Activated CD8-positive, alpha-beta memory T cell treated with anti-CD3 and anti-CD28 coated beads, Interleukin-2, amount 50 U/mL, for 24 hours (primary cell): ENCODE measurements at regions not wholly inside any gene's neighbourhood (a gene's known extent, or its start where the extent isn't known, plus 50 kb on each side); places are given as distances from the start of the nearest gene placed in this dataset.

Source experiments
- DNase-seq: peaks from one replicate; pipeline ENCODE4 v3.0.0-alpha.2; 2020; ENCODE audit errors: extremely low read depth

DNA sequence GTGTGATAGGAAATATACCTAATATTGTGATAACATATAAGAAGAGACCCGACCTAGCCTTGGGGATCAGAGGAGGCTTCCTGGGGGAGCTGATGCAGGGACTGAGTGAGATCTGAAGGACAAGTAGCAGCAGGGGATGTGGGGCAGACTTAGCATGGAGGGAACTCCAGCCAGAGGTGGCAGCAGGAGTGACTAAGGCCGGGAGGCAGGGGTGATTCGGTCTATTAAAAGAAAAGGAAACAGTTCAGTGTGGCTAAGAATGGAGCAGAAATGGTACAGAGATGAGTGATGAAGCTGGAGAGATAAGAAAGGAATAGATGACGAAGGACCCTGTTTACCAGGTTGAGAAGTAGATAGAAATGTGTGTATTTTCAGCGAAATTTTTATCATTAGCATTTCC lies 408.8 kb downstream of the ENC1 start:
- no peak for DNase-seq

DNA sequence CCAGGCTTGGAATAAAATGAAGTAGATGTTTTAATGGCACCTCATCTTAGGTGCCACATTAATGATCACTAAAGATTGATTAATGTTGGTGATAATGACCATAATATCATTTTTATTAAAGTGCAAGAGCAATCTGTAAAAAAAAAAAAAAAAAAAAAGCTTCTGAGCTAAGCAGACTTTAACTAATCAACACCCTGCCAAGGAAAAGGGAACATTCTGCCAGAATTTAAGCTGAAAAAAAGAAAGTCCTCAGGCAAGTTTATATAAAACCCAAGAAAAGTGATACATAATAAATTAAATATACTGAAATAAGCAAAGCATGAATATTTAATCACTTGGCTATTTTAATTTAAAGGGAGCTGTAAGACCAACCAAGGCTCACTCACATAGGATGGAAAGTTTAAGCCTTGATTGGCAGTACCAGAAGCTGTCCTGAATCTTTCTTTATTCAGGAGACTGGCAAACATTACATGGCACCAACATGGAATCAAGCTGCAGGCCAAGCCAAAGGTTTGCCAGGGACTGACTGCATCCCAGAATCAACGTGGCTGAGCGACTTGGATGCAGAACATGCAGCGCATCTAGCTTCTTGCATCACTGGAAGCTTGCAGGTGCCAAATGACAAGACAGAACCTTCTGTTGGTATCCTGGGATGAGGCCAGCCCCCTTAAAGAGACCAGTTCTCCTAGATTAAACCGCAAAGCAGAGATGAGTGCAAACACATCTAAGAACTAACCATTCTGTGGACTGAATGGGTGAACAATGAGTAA lies 413.6 kb downstream of the ENC1 start:
- DNase-seq, result no peak

DNA sequence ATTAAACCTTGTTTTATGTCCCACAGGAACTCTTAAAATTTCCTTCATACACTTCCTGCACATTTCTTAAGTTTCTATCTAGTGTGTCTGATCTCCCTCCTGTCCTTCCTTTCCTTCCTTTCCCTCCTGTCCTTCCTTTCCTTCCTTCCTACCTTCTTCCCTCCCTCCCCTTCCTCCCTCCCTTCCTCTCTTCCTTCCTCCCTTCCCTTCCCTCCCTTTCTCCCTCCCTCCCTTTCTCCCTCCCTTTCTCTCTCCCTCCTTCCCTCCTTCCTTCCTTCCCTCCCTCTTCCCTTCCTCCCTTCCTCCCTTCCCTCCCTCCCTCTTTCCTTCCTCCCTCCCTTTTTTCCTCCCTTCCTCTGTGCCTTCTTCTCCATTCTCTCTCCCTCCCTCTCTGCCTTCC lies 414.9 kb downstream of the ENC1 start:
- DNase-seq, result no peak

DNA sequence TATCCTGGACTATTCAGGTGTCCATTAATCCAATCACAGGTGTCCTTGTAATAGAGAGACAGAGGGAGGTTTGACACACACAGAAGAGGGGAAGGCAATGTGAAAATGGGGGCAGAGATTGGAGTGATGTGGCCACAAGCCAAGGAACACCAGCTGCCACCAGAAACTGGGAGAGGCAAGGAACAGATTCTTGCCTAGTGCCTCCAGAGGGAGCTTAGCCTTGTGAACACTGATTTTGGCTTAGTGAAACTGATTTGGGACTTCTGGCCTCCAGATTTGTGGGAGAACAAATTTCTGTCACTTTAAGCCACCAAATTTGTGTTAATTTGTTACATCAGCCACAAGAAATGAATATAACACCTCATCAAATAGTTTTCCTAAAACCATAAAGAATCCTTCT lies 416.2 kb downstream of the ENC1 start:
- DNase-seq, result no peak

DNA sequence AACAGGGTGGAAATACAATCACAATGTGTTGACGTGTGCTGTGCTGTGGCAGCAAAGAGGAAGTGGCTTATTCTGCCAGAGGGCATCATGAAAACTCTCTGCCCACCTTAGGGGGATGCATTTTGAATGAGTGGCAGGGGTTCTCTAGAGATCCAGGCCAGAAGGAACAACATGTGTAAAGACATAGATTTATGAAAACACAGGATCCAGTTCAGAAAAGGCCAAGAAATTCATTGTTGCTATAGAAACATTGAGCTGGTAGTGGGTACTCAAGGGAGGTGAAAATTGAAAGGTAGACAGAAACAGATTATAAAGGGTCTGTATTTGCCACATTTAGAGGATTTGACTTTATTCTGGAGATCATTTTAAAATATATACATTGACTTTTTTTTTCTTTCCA lies 417.7 kb downstream of the ENC1 start:
- no peak for DNase-seq

DNA sequence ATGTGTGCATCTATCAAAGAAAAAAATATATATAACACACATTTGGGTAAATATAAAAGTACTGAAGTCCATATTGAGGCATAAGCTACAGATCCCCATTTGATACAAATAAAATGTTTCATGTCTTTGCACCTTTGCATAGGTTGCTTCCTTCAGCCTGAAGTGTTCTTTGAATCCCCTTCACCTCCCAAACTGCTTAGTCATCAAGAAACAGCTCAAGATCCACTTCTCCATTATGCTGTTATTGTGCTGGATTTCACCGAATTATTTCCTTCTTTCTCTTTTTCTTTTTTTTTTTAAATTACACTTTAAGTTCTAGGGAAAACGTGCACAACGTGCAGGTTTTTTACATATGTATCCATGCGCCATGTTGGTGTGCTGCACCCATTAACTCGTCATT lies 419.1 kb downstream of the ENC1 start:
- no peak for DNase-seq

DNA sequence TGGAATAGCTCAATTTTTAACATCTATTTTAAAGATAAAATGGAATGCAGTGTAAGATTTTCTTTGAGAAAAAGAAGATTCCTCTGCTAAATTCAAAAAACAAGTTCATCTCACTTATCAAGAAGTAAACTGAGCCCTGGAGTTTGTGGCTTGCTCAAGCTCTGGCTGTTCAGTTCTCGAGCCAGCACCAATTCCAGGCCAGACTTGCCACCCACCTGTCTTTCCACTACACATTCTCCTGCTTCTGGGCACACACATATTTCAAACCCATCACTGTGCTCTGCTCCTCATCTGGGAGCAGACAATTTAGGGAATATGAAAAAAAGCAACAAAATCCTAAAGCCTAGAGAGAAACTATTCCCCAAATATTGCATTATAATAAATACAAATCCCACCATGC lies 424.5 kb downstream of the ENC1 start:
- no peak for DNase-seq

DNA sequence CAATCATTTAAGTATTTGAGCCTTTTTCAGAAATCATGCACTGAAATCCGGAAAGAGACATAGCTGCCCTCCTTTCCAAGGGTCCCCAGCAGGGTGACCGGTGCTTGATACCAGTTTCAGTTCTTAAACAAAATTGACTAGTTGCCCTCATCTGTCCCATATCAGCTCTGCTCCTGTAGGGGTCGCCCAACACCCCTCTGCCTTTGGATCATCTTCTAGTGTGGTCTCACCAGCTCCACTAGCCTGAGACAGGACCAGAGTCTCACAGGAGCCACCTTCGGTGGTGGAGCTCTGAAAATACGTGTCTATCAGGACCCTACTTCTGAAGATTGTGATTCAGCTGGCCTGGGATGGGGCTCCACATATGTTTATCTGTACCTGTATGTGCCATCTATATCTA lies 428.2 kb downstream of the ENC1 start:
- no peak for DNase-seq

DNA sequence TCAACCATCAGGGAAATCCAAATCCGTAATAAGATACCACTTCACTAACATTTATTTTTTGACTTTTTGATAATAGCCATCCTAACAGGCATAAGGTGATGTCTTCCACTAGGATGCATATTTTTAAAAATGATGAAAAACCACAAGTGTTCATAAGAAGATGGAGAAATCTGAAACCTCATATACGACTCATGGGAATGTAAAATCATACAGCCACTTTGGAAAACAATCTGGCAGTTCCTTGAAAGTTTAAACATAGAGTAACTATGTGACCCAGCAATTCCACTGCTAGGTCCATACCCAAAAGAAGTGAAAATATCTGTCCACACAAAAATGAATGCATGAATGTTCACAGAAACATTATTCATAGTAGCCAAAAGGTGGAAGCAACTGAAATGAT lies 431.0 kb downstream of the ENC1 start:
- DNase-seq, result no peak

DNA sequence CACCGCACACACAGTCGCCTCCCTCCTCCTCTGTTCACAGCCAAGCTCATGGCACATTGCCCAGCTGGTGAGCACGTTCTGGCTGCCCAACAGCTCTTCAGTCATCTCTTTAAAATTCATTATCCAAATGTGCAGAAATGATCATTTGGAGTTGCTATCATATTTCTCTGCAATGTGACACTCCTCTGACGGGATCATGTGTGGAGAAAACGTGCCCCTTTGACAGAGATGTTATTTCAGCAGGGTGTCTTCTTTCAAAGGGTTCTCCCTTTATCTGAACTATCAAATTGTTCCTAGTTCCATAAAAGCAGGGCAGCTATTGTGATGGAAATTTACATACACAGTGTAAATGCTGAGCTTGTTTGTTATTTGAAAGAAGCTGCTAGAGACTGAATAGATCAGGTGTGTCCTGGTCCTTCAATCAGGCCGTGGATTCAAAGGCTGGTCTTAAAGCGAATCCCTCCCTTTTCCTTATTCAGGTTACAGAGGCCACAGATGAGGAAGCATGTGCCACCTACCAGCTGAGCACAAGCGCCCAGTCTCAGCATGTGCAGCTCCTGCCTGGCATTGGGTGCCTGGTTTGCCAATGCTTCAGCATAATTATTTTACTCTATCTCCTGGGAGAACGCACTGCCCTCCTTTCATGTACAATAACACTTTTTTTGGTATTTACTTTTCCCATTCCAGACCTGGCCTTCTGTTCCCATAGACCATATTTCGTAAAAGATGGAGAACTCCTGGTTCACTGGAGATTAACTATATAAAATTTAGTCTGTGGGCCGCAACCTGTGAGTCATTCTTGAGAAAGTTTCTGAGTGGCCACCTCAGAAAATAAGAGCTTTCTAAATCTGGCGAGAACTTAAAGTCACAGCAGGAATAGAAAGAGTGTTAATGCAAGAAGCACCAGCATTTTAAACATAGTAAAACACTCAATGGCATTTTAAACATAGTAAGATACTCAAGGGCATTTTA lies 433.7 kb downstream of the ENC1 start:
- DNase-seq, result no peak

DNA sequence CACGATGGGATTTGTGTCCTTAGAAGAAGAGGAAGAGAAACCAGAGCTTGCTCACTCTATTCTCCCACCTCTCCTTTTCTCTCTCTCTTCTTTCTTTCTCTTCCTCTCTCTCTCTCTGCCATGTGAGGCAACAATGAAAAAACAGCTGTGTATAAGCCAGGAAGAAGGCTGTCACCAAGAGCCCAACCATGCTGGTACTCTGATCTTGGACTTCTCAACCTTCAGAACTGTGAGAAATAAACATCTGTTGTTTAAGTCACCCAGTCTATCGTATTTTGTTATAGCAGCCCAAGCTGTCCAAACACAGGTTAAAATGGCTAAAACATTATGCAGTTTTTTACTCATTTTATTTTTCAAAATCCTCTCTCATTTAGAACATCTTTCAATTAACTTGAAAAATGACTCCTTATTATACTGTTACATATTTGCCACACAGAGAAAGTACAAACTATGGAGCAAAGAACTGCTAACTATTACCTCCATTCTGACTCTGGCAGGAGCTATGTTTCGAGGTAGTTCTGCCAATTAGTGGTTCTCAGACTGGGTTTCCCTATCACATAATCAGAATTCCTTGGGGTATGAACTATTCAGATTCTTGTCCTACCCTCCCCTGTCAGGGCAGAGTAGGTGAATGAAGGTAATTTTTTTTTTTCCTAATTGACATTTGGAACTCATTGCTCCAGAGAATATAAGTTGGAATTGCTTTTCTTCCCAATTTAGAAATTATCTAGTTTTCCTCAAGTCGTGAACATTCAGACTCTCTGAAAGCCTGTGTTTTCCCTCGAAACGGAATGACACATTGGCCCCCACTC lies 434.6 kb downstream of the ENC1 start:
- no peak for DNase-seq

DNA sequence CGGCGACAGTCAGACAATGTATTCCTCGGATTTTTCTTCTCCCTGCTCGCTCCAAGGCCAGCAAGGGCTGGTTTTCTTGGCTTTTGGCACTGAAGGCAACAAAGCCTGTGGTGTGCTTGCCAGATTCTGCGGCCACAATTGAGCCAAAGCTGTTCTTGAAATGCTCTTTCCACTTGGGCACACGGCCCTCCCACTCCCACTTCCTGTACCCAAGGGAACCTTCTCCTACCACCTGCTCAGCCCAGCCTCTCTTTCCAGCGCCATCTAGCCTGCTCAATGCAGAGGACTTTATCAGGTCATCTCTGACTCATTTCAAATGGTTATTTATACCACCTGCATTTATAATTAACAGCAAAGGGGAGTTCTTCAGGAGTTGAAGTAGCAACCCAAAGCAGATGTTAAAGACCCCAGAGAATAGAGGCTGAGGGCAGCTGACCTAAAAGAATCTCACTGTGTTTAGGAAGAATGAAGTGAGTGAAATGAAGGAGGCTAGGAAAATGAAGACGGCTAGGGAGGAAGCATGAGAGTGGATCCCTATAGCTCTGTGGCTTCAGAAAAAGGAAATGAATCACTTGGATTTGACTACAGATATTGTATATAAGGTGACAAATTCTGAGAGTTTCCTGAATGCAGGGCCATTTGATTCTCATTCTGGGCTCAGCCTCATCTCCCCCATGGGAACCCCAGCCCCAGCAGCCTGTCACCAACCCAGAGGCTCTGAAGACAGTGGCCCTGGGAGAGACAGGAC lies 439.0 kb downstream of the ENC1 start:
- DNase-seq, result no peak

DNA sequence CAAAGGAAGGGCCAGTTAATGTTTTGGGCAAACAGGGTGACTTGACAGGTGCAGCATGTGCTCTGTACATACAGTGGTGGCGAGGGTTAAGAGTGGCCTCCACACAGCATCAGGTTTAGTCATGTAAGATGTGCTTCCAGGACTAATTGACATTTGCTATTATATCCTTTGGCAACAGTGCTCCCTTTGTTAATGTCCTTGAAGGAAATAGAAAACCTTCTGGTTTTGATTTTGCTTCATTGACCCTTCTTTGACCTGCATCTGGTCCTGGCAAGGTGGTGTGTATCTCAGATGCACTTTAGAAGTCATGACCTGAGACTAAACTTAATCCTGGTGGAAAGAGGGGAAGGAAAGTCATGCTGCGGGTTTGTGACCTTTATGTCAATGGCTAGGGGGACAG lies 440.0 kb downstream of the ENC1 start:
- DNase-seq, result no peak

DNA sequence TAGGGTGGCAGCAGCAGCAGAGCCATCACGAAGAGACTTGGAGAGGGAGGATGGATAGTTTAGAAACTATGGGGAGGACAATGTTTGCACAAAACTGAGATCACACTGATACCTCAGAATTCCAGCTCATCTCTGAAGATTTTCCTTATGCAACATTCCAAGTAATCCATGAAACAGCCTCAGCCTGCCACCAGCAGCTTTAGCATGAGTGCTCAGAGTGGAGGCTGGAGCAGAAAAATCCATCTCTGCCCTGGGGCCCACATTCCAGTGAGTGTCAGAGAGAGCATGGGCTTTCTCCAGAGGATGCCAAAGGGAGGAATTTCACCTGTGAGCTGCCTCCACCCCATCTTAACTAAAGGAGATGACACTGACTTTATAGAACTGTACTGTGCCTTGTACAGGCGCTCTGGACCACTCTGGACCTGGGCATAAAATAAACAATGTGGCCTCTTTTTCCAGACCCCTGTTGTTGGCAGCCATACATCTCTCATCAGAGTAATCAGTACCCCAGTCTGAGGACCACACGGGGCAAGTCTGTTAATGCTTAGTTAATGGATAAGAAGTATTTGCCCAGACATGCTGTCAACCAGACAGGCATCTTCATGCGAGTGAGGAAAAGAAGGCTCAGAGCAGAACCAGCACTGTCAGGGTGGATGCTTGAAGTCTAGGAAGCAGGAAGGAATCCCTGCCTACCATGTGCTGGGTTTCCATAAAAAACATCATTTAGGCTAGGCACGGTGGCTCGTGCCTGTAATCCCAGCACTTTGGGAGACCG lies 440.9 kb downstream of the ENC1 start:
- DNase-seq, result no peak

DNA sequence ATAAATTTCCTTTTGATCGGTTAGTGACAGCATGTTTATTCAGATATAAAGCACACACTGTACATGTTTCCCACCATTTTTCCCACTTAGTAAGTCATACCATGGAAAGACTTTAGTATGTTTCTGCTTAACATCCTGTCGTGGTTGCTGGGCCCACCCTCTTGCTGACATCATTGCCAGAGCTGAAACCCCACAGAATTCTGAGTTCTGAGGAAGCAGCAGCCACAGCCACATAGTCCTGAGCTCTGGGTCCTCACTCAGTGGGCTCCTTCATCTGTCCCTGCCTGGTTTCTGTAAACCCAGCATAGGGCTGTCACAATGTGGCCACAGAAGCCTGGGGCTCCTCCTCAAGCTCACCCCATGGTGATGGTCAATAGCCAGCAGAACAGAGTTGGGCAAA lies 441.5 kb downstream of the ENC1 start:
- no peak for DNase-seq

DNA sequence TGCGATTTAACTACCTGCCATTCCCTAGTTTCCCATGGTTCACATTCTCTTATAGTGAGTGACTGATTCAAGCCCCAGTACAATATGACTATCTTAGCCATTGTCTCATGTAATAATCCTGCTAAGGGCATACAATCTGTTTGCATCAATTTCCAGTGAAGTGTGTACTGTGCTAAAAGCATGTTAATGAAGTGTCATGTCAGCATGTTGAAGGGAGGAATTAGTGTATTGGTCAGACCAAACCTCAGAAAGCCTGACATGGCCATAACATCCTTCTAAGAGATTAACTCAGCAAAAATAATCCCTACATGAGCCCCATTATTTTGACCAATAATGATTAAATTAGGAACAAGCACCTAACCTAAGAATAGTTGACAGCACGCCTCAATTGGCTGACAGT lies 442.4 kb downstream of the ENC1 start:
- no peak for DNase-seq

DNA sequence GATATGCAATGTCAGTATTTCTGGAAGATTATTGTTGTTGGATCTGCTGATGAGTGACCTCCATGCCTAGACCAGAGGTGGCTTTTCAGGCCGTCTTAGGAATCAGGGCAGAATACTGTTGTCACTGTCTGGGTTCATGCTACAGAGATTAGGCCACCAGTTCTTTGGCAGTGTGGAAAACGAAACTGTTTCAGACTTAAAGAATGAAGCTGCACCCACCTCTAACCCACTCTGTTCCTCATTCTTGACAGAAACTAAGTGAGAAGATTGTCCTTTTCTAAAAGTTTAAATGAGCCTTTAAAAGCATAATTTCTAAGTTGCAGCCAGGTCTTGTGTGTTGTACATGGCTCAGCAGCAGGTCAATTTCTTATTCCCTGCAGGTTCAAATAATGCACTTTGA lies 444.3 kb downstream of the ENC1 start:
- DNase-seq, result no peak

DNA sequence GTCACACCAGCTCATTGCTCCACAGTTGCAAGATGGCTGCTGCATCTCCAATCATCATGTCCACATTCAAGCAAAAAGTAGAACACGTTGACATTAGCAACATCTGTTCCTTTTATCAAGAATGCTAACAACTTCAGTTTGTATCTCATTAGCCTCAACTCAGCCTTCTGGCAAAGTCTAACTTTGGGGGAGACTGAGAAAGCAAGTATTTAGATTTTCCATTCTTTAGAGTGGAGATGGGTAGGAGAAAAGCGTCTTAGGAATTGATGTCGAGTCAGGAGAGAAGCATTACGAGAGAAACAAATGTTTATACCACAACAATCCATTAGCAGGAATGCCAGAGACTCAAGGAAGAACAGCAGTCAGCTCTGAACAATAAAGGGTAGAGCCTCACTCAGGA lies 446.3 kb downstream of the ENC1 start:
- DNase-seq, result no peak

DNA sequence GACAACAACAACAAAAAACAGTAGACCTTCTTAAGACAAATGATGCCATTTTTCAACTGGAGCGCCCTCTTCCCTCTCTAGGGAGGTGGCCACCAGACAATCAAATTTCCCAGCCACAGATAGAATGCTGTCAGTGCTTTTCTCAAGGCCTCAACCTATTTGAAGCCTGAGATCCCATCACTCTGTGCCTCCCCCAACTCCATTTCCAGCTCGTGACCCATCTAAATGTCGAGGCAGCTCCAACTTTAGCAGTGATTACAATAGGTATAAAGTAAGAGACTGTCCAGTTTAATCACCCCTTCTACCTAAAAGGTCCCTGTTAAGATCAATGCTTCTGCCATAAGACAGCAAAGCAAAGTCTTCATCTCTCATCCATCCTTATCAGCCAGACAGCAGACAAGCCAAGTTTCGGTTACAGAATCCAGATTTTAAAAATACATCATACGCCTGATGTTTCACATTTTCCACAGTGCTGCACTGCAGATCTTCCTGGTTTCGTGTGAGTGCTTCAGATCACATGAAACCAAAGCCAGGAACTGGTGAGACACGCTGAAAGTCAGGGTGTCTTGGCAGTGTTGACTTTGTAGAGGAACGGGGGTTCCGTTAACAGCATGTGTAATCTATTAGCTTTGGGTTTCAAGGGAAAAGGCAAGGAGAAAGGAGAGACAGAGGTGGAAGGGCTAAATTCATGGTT lies 447.8 kb downstream of the ENC1 start:
- no peak for DNase-seq
